Loucy (cell line): ENCODE measurements at regions not wholly inside any gene's neighbourhood (a gene's known extent, or its start where the extent isn't known, plus 50 kb on each side); places are given as distances from the start of the nearest gene placed in this dataset.

Experiments
- H2AFZ ChIP-seq: fragments of 200-600 bp; sonication (generic); 2 replicates; pipeline ENCODE4 v1.6.0; 2016; ENCODE audit warnings: antibody characterized with exemption, mild to moderate bottlenecking, low read length, moderate library complexity
- H3F3A ChIP-seq: fragments of 200-600 bp; 2 replicates; pipeline ENCODE4 v1.6.0; 2016; ENCODE audit warnings: antibody characterized with exemption, low read depth, mild to moderate bottlenecking
- H3K27me3 ChIP-seq: fragments of 200-600 bp; sonication (generic); 2 replicates; pipeline ENCODE4 v1.6.1; 2014; ENCODE audit warnings: low read length, mild to moderate bottlenecking; ENCODE audit not compliant: insufficient read depth, poor library complexity, severe bottlenecking
- H3K36me3 ChIP-seq: fragments of 200-600 bp; sonication (generic); 2 replicates; pipeline ENCODE4 v1.6.1; 2016; ENCODE audit warnings: low read length; ENCODE audit not compliant: insufficient read depth
- H3K4me1 ChIP-seq: fragments of 200-600 bp; sonication (generic); 2 replicates; pipeline ENCODE4 v1.5.1; 2014; ENCODE audit warnings: low read length, mild to moderate bottlenecking; ENCODE audit not compliant: insufficient read depth, poor library complexity, severe bottlenecking
- H3K4me2 ChIP-seq: fragments of 200-600 bp; sonication (generic); 2 replicates; pipeline ENCODE4 v1.6.0; 2014; ENCODE audit warnings: antibody characterized with exemption, low read length, low read depth, mild to moderate bottlenecking; ENCODE audit not compliant: poor library complexity, severe bottlenecking
- H3K4me3 ChIP-seq: fragments of 200-600 bp; sonication (generic); 2 replicates; pipeline ENCODE4 v1.5.1; 2014; ENCODE audit warnings: low read length, mild to moderate bottlenecking, mixed read lengths; ENCODE audit not compliant: poor library complexity, severe bottlenecking
- H3K79me2 ChIP-seq: fragments of 200-600 bp; sonication (generic); 2 replicates; pipeline ENCODE4 v1.6.1; 2014; ENCODE audit warnings: low read length; ENCODE audit not compliant: insufficient read depth
- H3K9ac ChIP-seq: fragments of 200-600 bp; sonication (generic); 2 replicates; pipeline ENCODE4 v1.6.0; 2014; ENCODE audit warnings: mild to moderate bottlenecking, low read depth, low read length, moderate library complexity; ENCODE audit not compliant: poor library complexity, severe bottlenecking
- H3K9me2 ChIP-seq: fragments of 200-600 bp; sonication (generic); replicated peaks from 2 replicates; pipeline ENCODE4 v1.6.1; 2016; ENCODE audit warnings: low read depth, low read length, mixed read lengths
- H3K9me3 ChIP-seq: fragments of 200-600 bp; sonication (generic); 2 replicates; pipeline ENCODE4 v1.6.1; 2014; ENCODE audit warnings: mild to moderate bottlenecking, antibody characterized with exemption, low read length, low read depth; ENCODE audit not compliant: insufficient read depth
- H4K20me1 ChIP-seq: fragments of 200-600 bp; sonication (generic); 2 replicates; pipeline ENCODE4 v1.6.0; 2014; ENCODE audit warnings: antibody characterized with exemption, low read length, mild to moderate bottlenecking; ENCODE audit not compliant: insufficient read depth, poor library complexity, severe bottlenecking
- CTCF ChIP-seq: fragments of 200-600 bp; sonication (generic); conservative IDR thresholded peaks from 2 replicates; pipeline ENCODE4 v1.5.1; 2014; ENCODE audit warnings: mild to moderate bottlenecking, antibody characterized with exemption, low read length
- EZH2phosphoT487 ChIP-seq: fragments of 200-600 bp; IDR thresholded peaks from 2 replicates; pipeline ENCODE4 v1.6.1; 2018; ENCODE audit warnings: antibody characterized with exemption, mild to moderate bottlenecking, moderate library complexity, borderline replicate concordance

- Histone ChIP-seq H3K79me2 (no peaks in the 10 kb centered on the region), H3K9ac (no peak overlapping the region), H4K20me1 (no peaks in the 10 kb centered on the region), H3K4me1 (peaks cover 14% of the 10 kb centered on the region), H3K4me2 (no peak overlapping the region), H3K9me3 (no peaks in the 10 kb centered on the region), H2AFZ (no peak overlapping the region), H3F3A (peaks cover 6% of the 10 kb centered on the region; the same call in 1 of the 2 replicates), H3K36me3 (no peaks in the 10 kb centered on the region), H3K9me2 (no peaks in the 10 kb centered on the region), H3K27me3 (no peaks in the 10 kb centered on the region), H3K4me3 (no peak overlapping the region)
- no peak for TF ChIP-seq EZH2phosphoT487
- TF ChIP-seq CTCF, result no peak
Observed at GRCh38 chr2:120490091-120490798, 144.3 kb downstream of the INHBB start.

- no peaks in the 10 kb centered on the region for H3K27me3 ChIP-seq
- no peak overlapping the region for H3K4me2 ChIP-seq
- no peaks in the 10 kb centered on the region for H3K36me3 ChIP-seq
- no peak overlapping the region for H3K4me3 ChIP-seq
- no peaks in the 10 kb centered on the region for H4K20me1 ChIP-seq
- TF ChIP-seq CTCF, result no peak
- no peak for TF ChIP-seq EZH2phosphoT487
- H2AFZ ChIP-seq, result no peak overlapping the region
- no peak overlapping the region for H3K9ac ChIP-seq
- peaks cover 18% of the 10 kb centered on the region for H3K4me1 ChIP-seq
- H3K9me3 ChIP-seq, result no peaks in the 10 kb centered on the region
- H3K79me2 ChIP-seq, result no peaks in the 10 kb centered on the region
- H3K9me2 ChIP-seq, result no peaks in the 10 kb centered on the region
- H3F3A ChIP-seq, result peaks cover 6% of the 10 kb centered on the region; the same call in 1 of the 2 replicates
Observed at GRCh38 chr2:120491111-120491625, 145.2 kb downstream of the INHBB start.

- H3K9me2 ChIP-seq, result no peaks in the 10 kb centered on the region
- H3K36me3 ChIP-seq, result no peaks in the 10 kb centered on the region
- no peaks in the 10 kb centered on the region for H3K79me2 ChIP-seq
- no peak overlapping the region for H2AFZ ChIP-seq
- H3K4me3 ChIP-seq, result peak overlapping the region; percentile 9
- peaks cover 6% of the 10 kb centered on the region; the same call in 1 of the 2 replicates for H3F3A ChIP-seq
- no peaks in the 10 kb centered on the region for H4K20me1 ChIP-seq
- H3K4me1 ChIP-seq, result peaks cover 18% of the 10 kb centered on the region
- H3K4me2 ChIP-seq, result peak overlapping the region; percentile 49
- H3K27me3 ChIP-seq, result no peaks in the 10 kb centered on the region
- H3K9me3 ChIP-seq, result no peaks in the 10 kb centered on the region
- H3K9ac ChIP-seq, result no peak overlapping the region
- TF ChIP-seq EZH2phosphoT487, result no peak
- TF ChIP-seq CTCF, result no peak
Observed at GRCh38 chr2:120493231-120493630, 147.3 kb downstream of the INHBB start.
